ENCODE measurements at regions not wholly inside any gene's neighbourhood (a gene's known extent, or its start where the extent isn't known, plus 50 kb on each side); places are given as distances from the start of the nearest gene placed in this dataset.
"Not testable (repeated sequence)": the region's sequence is repeated elsewhere in the genome, so short reads cannot be mapped to it uniquely, and the experiment has no call there.

- H3K36me3 ChIP-seq (ENCODE audit: low read depth), result no peaks in the 10 kb centered on the region
- no peaks in the 10 kb centered on the region for H3K79me2 ChIP-seq (ENCODE audit: insufficient read depth)
- no peaks in the 10 kb centered on the region for H3K27me3 ChIP-seq (replicated peaks; ENCODE audit: insufficient read depth)
- H3K4me1 ChIP-seq (ENCODE audit: insufficient read depth), result no peaks in the 10 kb centered on the region
- H3K9ac ChIP-seq, result no peak overlapping the region
- no peak for TF ChIP-seq EZH2 (IDR thresholded peaks at IDR 0.05; ENCODE audit: insufficient read depth, poor library complexity, severe bottlenecking)
- TF ChIP-seq EZH2phosphoT487 (IDR thresholded peaks at IDR 0.05; ENCODE audit: insufficient read depth, low read depth), result no peak
- no peak for DNase-seq
- H3K9me2 ChIP-seq (ENCODE audit: insufficient read depth), result no peaks in the 10 kb centered on the region; the same call in 1 of the 2 replicates
- H3K4me3 ChIP-seq, result no peak overlapping the region
- no peak overlapping the region for H3K27ac ChIP-seq
- H3K4me2 ChIP-seq (ENCODE audit: unreplicated experiment), result no peak overlapping the region
- WGBS, 2 experiments (ENCODE audit: low coverage in 1 of 2, low lambda C conversion rate in 2 of 2, missing lambda C conversion rate in 2 of 2), result 52 to 62% methylated on average over 2 of the region's 2 CpGs
- no peaks in the 10 kb centered on the region for H4K20me1 ChIP-seq (ENCODE audit: insufficient read depth)
- no peaks in the 10 kb centered on the region for H3F3A ChIP-seq (ENCODE audit: insufficient read depth)
- H3K9me3 ChIP-seq (ENCODE audit: low read depth), result no peaks in the 10 kb centered on the region
- no peak overlapping the region for H2AFZ ChIP-seq
- in situ Hi-C loops (cut with MboI), result no loop called here
These were observed 147.9 kb downstream of the TPBG start for GRCh38 chr6:82511546-82511945.

GRCh38 chr6:82517896-82518295, 154.3 kb downstream of the TPBG start:
- H3K27ac ChIP-seq; H3K9me3 ChIP-seq (ENCODE audit: low read depth); H3K36me3 ChIP-seq (ENCODE audit: low read depth); H3K4me3 ChIP-seq; H3F3A ChIP-seq (ENCODE audit: insufficient read depth); H4K20me1 ChIP-seq (ENCODE audit: insufficient read depth); H3K9me2 ChIP-seq (ENCODE audit: insufficient read depth); H3K4me1 ChIP-seq (ENCODE audit: insufficient read depth); H3K79me2 ChIP-seq (ENCODE audit: insufficient read depth); DNase-seq; in situ Hi-C loops (cut with MboI); H2AFZ ChIP-seq; H3K27me3 ChIP-seq (replicated peaks; ENCODE audit: insufficient read depth); H3K9ac ChIP-seq; H3K4me2 ChIP-seq (ENCODE audit: unreplicated experiment): not testable (repeated sequence)
- 47 to 50% methylated on average over 4 of the region's 4 CpGs for WGBS, 2 experiments (ENCODE audit: low coverage in 1 of 2, low lambda C conversion rate in 2 of 2, missing lambda C conversion rate in 2 of 2)

GRCh38 chr6:82521369-82521768, 157.8 kb downstream of the TPBG start:
- Histone ChIP-seq H4K20me1 (ENCODE audit: insufficient read depth) (no peaks in the 10 kb centered on the region), H2AFZ (no peak overlapping the region), H3K79me2 (ENCODE audit: insufficient read depth) (no peaks in the 10 kb centered on the region), H3K4me1 (ENCODE audit: insufficient read depth) (no peaks in the 10 kb centered on the region), H3K9me3 (ENCODE audit: low read depth) (no peaks in the 10 kb centered on the region), H3K27ac (no peak overlapping the region), H3K9me2 (ENCODE audit: insufficient read depth) (no peaks in the 10 kb centered on the region), H3K36me3 (ENCODE audit: low read depth) (no peaks in the 10 kb centered on the region), H3K4me3 (no peak overlapping the region), H3K9ac (no peak overlapping the region), H3F3A (ENCODE audit: insufficient read depth) (no peaks in the 10 kb centered on the region), H3K27me3 (replicated peaks; ENCODE audit: insufficient read depth) (0 out of 2 replicates have a peak, but pooled peaks cover 3% of the 10 kb centered on the region), H3K4me2 (ENCODE audit: unreplicated experiment) (no peak overlapping the region)
- no peak for TF ChIP-seq EZH2phosphoT487 (IDR thresholded peaks at IDR 0.05; ENCODE audit: insufficient read depth, low read depth)
- TF ChIP-seq EZH2 (IDR thresholded peaks at IDR 0.05; ENCODE audit: insufficient read depth, poor library complexity, severe bottlenecking), result no peak
- no peak for DNase-seq
- WGBS, 2 experiments (ENCODE audit: low coverage in 1 of 2, low lambda C conversion rate in 2 of 2, missing lambda C conversion rate in 2 of 2), result 63 to 80% methylated on average over 1 of the region's 1 CpG
- in situ Hi-C loops (cut with MboI), result no loop called here

DNA sequence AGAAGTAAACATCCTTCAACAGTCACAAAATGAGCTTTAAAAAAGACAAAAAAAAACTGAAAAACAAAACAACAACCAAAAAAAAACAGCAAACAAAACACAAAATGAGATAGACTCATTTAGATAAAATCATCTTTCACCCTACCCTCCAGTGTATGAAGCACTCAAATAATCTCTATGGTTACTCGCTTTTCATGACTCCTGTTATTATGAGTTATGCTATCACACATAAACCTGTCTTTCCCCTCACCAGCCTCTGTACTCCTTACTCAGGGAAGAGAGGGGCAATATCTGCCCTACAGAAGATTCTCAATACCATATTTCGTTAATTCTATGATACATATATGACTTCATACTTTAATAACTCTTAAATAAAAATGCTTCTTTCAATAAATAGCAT, 158.2 kb downstream of the TPBG start:
- no peak for DNase-seq

DNA sequence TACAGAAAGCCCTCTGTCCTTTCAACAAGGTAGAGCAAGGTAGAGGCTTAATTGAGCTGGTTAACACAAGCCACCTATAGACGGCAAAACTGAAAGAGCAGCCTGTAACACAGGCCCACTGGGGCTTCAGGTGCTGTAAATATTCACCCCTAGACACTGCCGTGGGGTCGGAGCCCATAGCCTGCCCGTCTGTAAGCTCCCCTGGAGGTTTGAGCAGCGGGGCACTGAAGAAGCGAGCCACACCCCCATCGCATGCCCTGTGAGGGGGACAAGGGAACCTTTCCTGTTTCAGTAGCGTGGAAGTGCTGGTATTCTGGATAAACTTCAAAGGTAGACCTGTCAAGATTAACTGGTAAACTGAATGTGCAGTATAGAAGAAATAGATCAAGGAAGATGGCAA, 160.4 kb downstream of the TPBG start:
- in situ Hi-C loops (cut with MboI), result no loop called here
- 74 to 79% methylated on average over 8 of the region's 8 CpGs for whole genome bisulfite sequencing, 2 experiments (ENCODE audit: low coverage in 1 of 2, low lambda C conversion rate in 2 of 2, missing lambda C conversion rate in 2 of 2)

More for the DNA sequence above, 158.2 kb downstream of the TPBG start:
- H4K20me1 ChIP-seq (ENCODE audit: insufficient read depth), result no peaks in the 10 kb centered on the region
- H3K9me3 ChIP-seq (ENCODE audit: low read depth), result no peaks in the 10 kb centered on the region
- WGBS, 2 experiments (ENCODE audit: low coverage in 1 of 2, low lambda C conversion rate in 2 of 2, missing lambda C conversion rate in 2 of 2), result 53 to 61% methylated on average over 2 of the region's 2 CpGs
- no peaks in the 10 kb centered on the region for H3K79me2 ChIP-seq (ENCODE audit: insufficient read depth)
- H3K4me3 ChIP-seq, result no peak overlapping the region
- in situ Hi-C loops (cut with MboI), result no loop called here
- no peaks in the 10 kb centered on the region for H3F3A ChIP-seq (ENCODE audit: insufficient read depth)
- no peak overlapping the region for H3K27ac ChIP-seq
- H2AFZ ChIP-seq, result no peak overlapping the region
- H3K4me2 ChIP-seq (ENCODE audit: unreplicated experiment), result no peak overlapping the region
- H3K9me2 ChIP-seq (ENCODE audit: insufficient read depth), result no peaks in the 10 kb centered on the region
- H3K4me1 ChIP-seq (ENCODE audit: insufficient read depth), result no peaks in the 10 kb centered on the region
- 0 out of 2 replicates have a peak, but pooled peaks cover 3% of the 10 kb centered on the region for H3K27me3 ChIP-seq (replicated peaks; ENCODE audit: insufficient read depth)
- H3K36me3 ChIP-seq (ENCODE audit: low read depth), result no peaks in the 10 kb centered on the region
- H3K9ac ChIP-seq, result no peak overlapping the region
- no peak for TF ChIP-seq EZH2phosphoT487 (IDR thresholded peaks at IDR 0.05; ENCODE audit: insufficient read depth, low read depth)
- TF ChIP-seq EZH2 (IDR thresholded peaks at IDR 0.05; ENCODE audit: insufficient read depth, poor library complexity, severe bottlenecking), result no peak

More for the DNA sequence above, 160.4 kb downstream of the TPBG start:
- no peaks in the 10 kb centered on the region for H3K79me2 ChIP-seq (ENCODE audit: insufficient read depth)
- no peaks in the 10 kb centered on the region for H3K36me3 ChIP-seq (ENCODE audit: low read depth)
- H2AFZ ChIP-seq, result no peak overlapping the region
- H3K4me3 ChIP-seq, result no peak overlapping the region
- H3K9me3 ChIP-seq (ENCODE audit: low read depth), result no peaks in the 10 kb centered on the region
- no peaks in the 10 kb centered on the region for H3K9me2 ChIP-seq (ENCODE audit: insufficient read depth)
- no peaks in the 10 kb centered on the region for H3K4me1 ChIP-seq (ENCODE audit: insufficient read depth)
- H3K4me2 ChIP-seq (ENCODE audit: unreplicated experiment), result no peak overlapping the region
- no peaks in the 10 kb centered on the region for H3F3A ChIP-seq (ENCODE audit: insufficient read depth)
- H3K9ac ChIP-seq, result no peak overlapping the region
- TF ChIP-seq EZH2phosphoT487 (IDR thresholded peaks at IDR 0.05; ENCODE audit: insufficient read depth, low read depth), result no peak
- TF ChIP-seq EZH2 (IDR thresholded peaks at IDR 0.05; ENCODE audit: insufficient read depth, poor library complexity, severe bottlenecking), result no peak
- no peaks in the 10 kb centered on the region for H4K20me1 ChIP-seq (ENCODE audit: insufficient read depth)
- no peak for DNase-seq
- H3K27me3 ChIP-seq (replicated peaks; ENCODE audit: insufficient read depth), result 0 out of 2 replicates have a peak, but pooled peaks cover 3% of the 10 kb centered on the region
- no peak overlapping the region for H3K27ac ChIP-seq

Measured in GM23248 (cell line).